H9 (cell line): ENCODE measurements at regions not wholly inside any gene's neighbourhood (a gene's known extent, or its start where the extent isn't known, plus 50 kb on each side); places are given as distances from the start of the nearest gene placed in this dataset.

ENCODE experiments used
- DNase-seq: peaks from one replicate; pipeline ENCODE4 v3.0.0-alpha.2; 2017
- H2AFZ ChIP-seq: one replicate; pipeline ENCODE4 v1.6.1; 2013; ENCODE audit warnings: mild to moderate bottlenecking, low read length, control low read depth, moderate library complexity
- H2AK5ac ChIP-seq: 2 replicates; pipeline ENCODE4 v1.6.1; 2013; ENCODE audit warnings: low read length, control low read depth, mixed read lengths; ENCODE audit not compliant: insufficient read length
- H2BK120ac ChIP-seq: one replicate; pipeline ENCODE4 v1.6.1; 2013; ENCODE audit warnings: low read depth, mild to moderate bottlenecking, low read length, control low read depth, inconsistent platforms; ENCODE audit not compliant: poor library complexity, severe bottlenecking
- H2BK12ac ChIP-seq: 2 replicates; pipeline ENCODE4 v1.6.1; 2013; ENCODE audit warnings: low read length, control low read depth, mixed read lengths, low read depth; ENCODE audit not compliant: insufficient read length
- H2BK15ac ChIP-seq: 2 replicates; pipeline ENCODE4 v1.6.1; 2013; ENCODE audit warnings: low read depth, low read length, control low read depth
- H2BK20ac ChIP-seq: one replicate; pipeline ENCODE4 v1.6.1; 2013; ENCODE audit warnings: low read depth, mild to moderate bottlenecking, low read length, control low read depth, inconsistent platforms; ENCODE audit not compliant: poor library complexity, severe bottlenecking
- H2BK5ac ChIP-seq: 2 replicates; pipeline ENCODE4 v1.6.1; 2013; ENCODE audit warnings: low read length, control low read depth, mixed read lengths; ENCODE audit not compliant: insufficient read length
- H3K14ac ChIP-seq: 2 replicates; pipeline ENCODE4 v1.6.1; 2013; ENCODE audit warnings: low read length, control low read depth; ENCODE audit not compliant: insufficient read depth
- H3K18ac ChIP-seq: 2 replicates; pipeline ENCODE4 v1.6.1; 2013; ENCODE audit warnings: low read depth, mild to moderate bottlenecking, mixed read lengths, low read length, control low read depth; ENCODE audit not compliant: insufficient read length
- H3K23ac ChIP-seq: 2 replicates; pipeline ENCODE4 v1.6.1; 2013; ENCODE audit warnings: low read length, control low read depth, mixed read lengths, low read depth; ENCODE audit not compliant: insufficient read length
- H3K23me2 ChIP-seq: 2 replicates; pipeline ENCODE4 v1.6.1; 2013; ENCODE audit warnings: low read depth, mild to moderate bottlenecking, mixed read lengths, low read length, control low read depth; ENCODE audit not compliant: insufficient read length, poor library complexity, severe bottlenecking
- H3K27ac ChIP-seq: 2 replicates; pipeline ENCODE4 v1.5.1; 2013; ENCODE audit warnings: low read length, control low read depth, mixed read lengths, low read depth; ENCODE audit not compliant: insufficient read length
- H3K27me3 ChIP-seq: 2 replicates; pipeline ENCODE4 v1.6.1; 2013; ENCODE audit warnings: low read length, control low read depth, inconsistent platforms; ENCODE audit not compliant: insufficient read depth
- H3K4ac ChIP-seq: 2 replicates; pipeline ENCODE4 v1.6.1; 2013; ENCODE audit warnings: low read depth, mild to moderate bottlenecking, control low read depth, inconsistent platforms, low read length, moderate library complexity
- H3K4me1 ChIP-seq: 2 replicates; pipeline ENCODE4 v1.6.1; 2013; ENCODE audit warnings: low read length, control low read depth, inconsistent platforms; ENCODE audit not compliant: insufficient read depth
- H3K4me2 ChIP-seq: 2 replicates; pipeline ENCODE4 v1.6.1; 2013; ENCODE audit warnings: low read length, control low read depth, mixed read lengths; ENCODE audit not compliant: insufficient read length, insufficient read depth
- H3K56ac ChIP-seq: 2 replicates; pipeline ENCODE4 v1.6.1; 2013; ENCODE audit warnings: low read depth, mild to moderate bottlenecking, mixed read lengths, low read length, control low read depth; ENCODE audit not compliant: insufficient read length
- H3K79me1 ChIP-seq: 2 replicates; pipeline ENCODE4 v1.6.1; 2013; ENCODE audit warnings: low read depth, mild to moderate bottlenecking, moderate library complexity, low read length, control low read depth, inconsistent platforms; ENCODE audit not compliant: insufficient read depth, poor library complexity, severe bottlenecking
- H3K79me2 ChIP-seq: 2 replicates; pipeline ENCODE4 v1.6.1; 2013; ENCODE audit warnings: low read length, control low read depth, inconsistent platforms; ENCODE audit not compliant: insufficient read depth
- H3K9ac ChIP-seq: 2 replicates; pipeline ENCODE4 v1.6.1; 2013; ENCODE audit warnings: low read length, control low read depth, mixed read lengths; ENCODE audit not compliant: insufficient read length; ENCODE audit errors: extremely low read depth
- H3K9me3 ChIP-seq: one replicate; pipeline ENCODE4 v1.6.1; 2013; ENCODE audit warnings: low read depth, low read length, inconsistent platforms; ENCODE audit not compliant: control insufficient read depth
- H3T11ph ChIP-seq: one replicate; pipeline ENCODE4 v1.6.1; 2013; ENCODE audit warnings: mild to moderate bottlenecking, low read length, control low read depth, inconsistent platforms
- H4K20me1 ChIP-seq: one replicate; pipeline ENCODE4 v1.6.1; 2013; ENCODE audit not compliant: control insufficient read depth, insufficient read length, insufficient read depth
- H4K5ac ChIP-seq: 2 replicates; pipeline ENCODE4 v1.6.1; 2013; ENCODE audit warnings: low read depth, mild to moderate bottlenecking, mixed read lengths, low read length, control low read depth; ENCODE audit not compliant: insufficient read length
- H4K8ac ChIP-seq: replicated peaks from 2 replicates; pipeline ENCODE4 v1.6.1; 2013; ENCODE audit warnings: low read length, control low read depth, mixed read lengths, low read depth; ENCODE audit not compliant: insufficient read length
- H4K91ac ChIP-seq: 2 replicates; pipeline ENCODE4 v1.6.1; 2013; ENCODE audit warnings: low read depth, mild to moderate bottlenecking, moderate library complexity, mixed read lengths, low read length, control low read depth; ENCODE audit not compliant: insufficient read length
- H3K27ac Mint-ChIP-seq, 3 experiments: 2 replicates in 2 of 3; 3 replicates in 1 of 3; pipeline ENCODE4 v1.8.0; 2020 to 2021; ENCODE audit warnings: mixed read lengths in 3 of 3, mild to moderate bottlenecking in 1 of 3, moderate library complexity in 1 of 3
- H3K27me3 Mint-ChIP-seq: 2 replicates; pipeline ENCODE4 v1.8.0; 2021; ENCODE audit warnings: low read depth, mild to moderate bottlenecking, moderate library complexity, mixed read lengths
- H3K36me3 Mint-ChIP-seq, 3 experiments: 2 replicates in 2 of 3; 3 replicates in 1 of 3; pipeline ENCODE4 v1.8.0; 2020 to 2021; ENCODE audit warnings: low read depth in 3 of 3, mixed read lengths in 3 of 3; ENCODE audit not compliant: insufficient read depth in 1 of 3
- H3K4me1 Mint-ChIP-seq, 2 experiments: 2 replicates each; pipeline ENCODE4 v1.8.0; 2020; ENCODE audit warnings: mixed read lengths in 2 of 2
- H3K4me3 Mint-ChIP-seq, 2 experiments: 2 replicates in 1 of 2; 3 replicates in 1 of 2; pipeline ENCODE4 v1.8.0; 2020 to 2021; ENCODE audit warnings: mild to moderate bottlenecking in 2 of 2, mixed read lengths in 2 of 2, moderate library complexity in 1 of 2
- H3K9me3 Mint-ChIP-seq, 2 experiments: 2 replicates in 1 of 2; 3 replicates in 1 of 2; pipeline ENCODE4 v1.8.0; 2020; ENCODE audit warnings: mild to moderate bottlenecking in 2 of 2, mixed read lengths in 2 of 2, moderate library complexity in 1 of 2
- CTCF ChIP-seq: fragments of 200-600 bp; sonication (generic); conservative IDR thresholded peaks from 3 replicates; pipeline ENCODE4 v1.8.0; 2021; ENCODE audit warnings: antibody characterized with exemption, mild to moderate bottlenecking
- WGBS: extraction: QIAGEN DNeasy Blood & Tissue Kit; methylation state at CpG from one replicate; pipeline ENCODE4 v1.1.7; 2013; ENCODE audit warnings: missing lambda C conversion rate, low lambda C conversion rate, mixed read lengths; ENCODE audit not compliant: insufficient read length; ENCODE audit errors: extremely low coverage; 5-methylcytosine and 5-hydroxymethylcytosine counted together

DNA sequence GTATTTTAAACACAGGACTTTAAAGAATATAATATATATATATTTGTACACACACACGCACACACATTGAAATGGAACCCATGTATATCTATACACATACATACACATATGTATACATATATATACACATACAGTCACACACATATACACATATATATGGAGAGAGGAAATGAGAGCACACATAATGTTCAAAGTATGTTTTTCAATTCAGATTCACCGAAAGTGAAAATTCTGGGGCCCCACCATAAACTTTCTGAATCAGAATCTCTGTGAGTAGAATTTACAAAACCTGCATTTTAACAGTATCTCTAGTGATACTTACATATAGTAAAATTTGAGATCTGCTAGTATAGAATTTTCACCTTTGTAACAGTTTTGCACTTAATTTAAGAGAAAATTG lies 60.4 kb upstream of the OBI1 start:
- Histone ChIP-seq H3K18ac (no peak overlapping the region), H3K9ac (no peak overlapping the region), H3K23ac (no peak overlapping the region), H3K4ac (no peak overlapping the region), H3K56ac (no peak overlapping the region), H2BK20ac (no peak overlapping the region), H4K20me1 (no peaks in the 10 kb centered on the region), H3K4me1 (no peaks in the 10 kb centered on the region), H3K9me3 (no peaks in the 10 kb centered on the region), H3T11ph (no peak overlapping the region), H2AFZ (no peak overlapping the region), H2AK5ac (no peak overlapping the region), H3K23me2 (no peaks in the 10 kb centered on the region), H4K5ac (no peak overlapping the region), H3K79me2 (no peaks in the 10 kb centered on the region), H3K27ac (no peak overlapping the region), H2BK5ac (no peak overlapping the region), H3K27me3 (no peaks in the 10 kb centered on the region), H3K4me2 (no peak overlapping the region), H2BK15ac (no peak overlapping the region), H4K91ac (no peak overlapping the region), H2BK120ac (no peak overlapping the region), H4K8ac (no peak overlapping the region), H2BK12ac (no peak overlapping the region), H3K14ac (no peak overlapping the region), H3K79me1 (no peaks in the 10 kb centered on the region)
- Mint-ChIP-seq H3K4me3 (no peak overlapping the region), H3K27ac (no peak overlapping the region), H3K36me3 (no peaks in the 10 kb centered on the region), H3K4me1 (peaks cover 10 to 18% of the 10 kb centered on the region in 2 experiments), H3K27me3 (no peaks in the 10 kb centered on the region), H3K9me3 (no peaks in the 10 kb centered on the region)
- DNase-seq, result no peak
- no CpG with 5 or more reads among the region's 2 CpGs for WGBS
- TF ChIP-seq CTCF, result no peak
